H7 (cell line): ENCODE measurements at regions not wholly inside any gene's neighbourhood (a gene's known extent, or its start where the extent isn't known, plus 50 kb on each side); places are given as distances from the start of the nearest gene placed in this dataset.

Source experiments
- DNase-seq: peaks from one replicate; pipeline ENCODE4 v3.0.0; 2012
- H3K27me3 ChIP-seq: 2 replicates; pipeline ENCODE4 v1.6.0; 2011; ENCODE audit warnings: mild to moderate bottlenecking, low read length; ENCODE audit not compliant: control insufficient read depth, insufficient read depth
- H3K36me3 ChIP-seq: replicated peaks from 2 replicates; pipeline ENCODE4 v1.5.1; 2011; ENCODE audit warnings: low read length; ENCODE audit not compliant: control insufficient read depth, insufficient read depth
- H3K4me3 ChIP-seq: 2 replicates; pipeline ENCODE4 v1.5.1; 2011; ENCODE audit warnings: low read depth, mild to moderate bottlenecking, control low read depth, low read length, moderate library complexity; ENCODE audit not compliant: insufficient read depth

GRCh38 chr20:52518735-52519134, 327.2 kb upstream of the ZFP64 start:
- no peak for DNase-seq
- H3K4me3 ChIP-seq, result no peak overlapping the region
- no peaks in the 10 kb centered on the region for H3K27me3 ChIP-seq
- no peaks in the 10 kb centered on the region for H3K36me3 ChIP-seq

- Histone ChIP-seq H3K4me3 (no peak overlapping the region), H3K27me3 (no peaks in the 10 kb centered on the region), H3K36me3 (no peaks in the 10 kb centered on the region)
- DNase-seq, result no peak
Measured at GRCh38 chr20:52515877-52516276, 324.3 kb upstream of the ZFP64 start.

GRCh38 chr20:52500157-52500556, 308.6 kb upstream of the ZFP64 start:
- no peaks in the 10 kb centered on the region for H3K27me3 ChIP-seq
- H3K36me3 ChIP-seq, result no peaks in the 10 kb centered on the region
- no peak for DNase-seq
- H3K4me3 ChIP-seq, result no peak overlapping the region

GRCh38 chr20:52497731-52498130, 306.2 kb upstream of the ZFP64 start:
- no peak overlapping the region for H3K4me3 ChIP-seq
- no peaks in the 10 kb centered on the region for H3K36me3 ChIP-seq
- H3K27me3 ChIP-seq, result no peaks in the 10 kb centered on the region
- no peak for DNase-seq

GRCh38 chr20:52496191-52496590, 304.6 kb upstream of the ZFP64 start:
- Histone ChIP-seq H3K4me3 (no peak overlapping the region), H3K36me3 (no peaks in the 10 kb centered on the region), H3K27me3 (no peaks in the 10 kb centered on the region)
- no peak for DNase-seq

- no peak overlapping the region for H3K4me3 ChIP-seq
- DNase-seq, result no peak
- H3K27me3 ChIP-seq, result no peaks in the 10 kb centered on the region
- no peaks in the 10 kb centered on the region for H3K36me3 ChIP-seq
Measured at GRCh38 chr20:52494244-52494643, 302.7 kb upstream of the ZFP64 start.

DNA sequence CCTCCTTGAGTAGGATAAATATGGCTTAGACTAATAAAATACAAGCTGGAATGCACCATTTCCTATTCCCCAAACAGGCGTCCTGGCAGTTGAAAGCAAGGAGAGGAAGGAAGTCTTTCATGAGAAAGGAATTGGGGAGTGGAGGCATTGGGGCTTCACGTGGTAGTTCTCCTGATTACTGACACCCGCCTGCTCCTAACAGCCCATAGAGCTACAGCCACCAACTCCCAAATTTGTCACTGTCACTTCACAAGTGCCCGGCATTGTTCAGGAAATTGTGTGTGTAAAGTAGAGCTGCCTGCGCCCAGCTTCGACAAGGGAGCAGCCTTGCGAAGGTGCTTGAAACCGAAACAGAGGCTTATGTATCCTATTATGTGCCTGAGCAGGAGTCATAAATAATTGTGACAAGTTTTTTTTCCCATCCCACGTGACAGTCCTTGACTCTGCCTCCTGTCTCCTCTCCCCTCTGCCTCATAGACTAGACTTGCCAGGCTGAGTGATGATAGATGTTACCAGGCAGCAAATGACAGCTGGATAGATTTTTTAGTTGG, 301.7 kb upstream of the ZFP64 start:
- no peak for DNase-seq
- Histone ChIP-seq H3K27me3 (no peaks in the 10 kb centered on the region), H3K36me3 (no peaks in the 10 kb centered on the region), H3K4me3 (no peak overlapping the region)

- Histone ChIP-seq H3K36me3 (no peaks in the 10 kb centered on the region), H3K4me3 (no peak overlapping the region), H3K27me3 (no peaks in the 10 kb centered on the region)
- no peak for DNase-seq
Measured at GRCh38 chr20:52490711-52491430, 299.3 kb upstream of the ZFP64 start.

GRCh38 chr20:52484438-52484837, 292.9 kb upstream of the ZFP64 start:
- no peak for DNase-seq
- Histone ChIP-seq H3K27me3 (no peaks in the 10 kb centered on the region), H3K4me3 (no peak overlapping the region), H3K36me3 (no peaks in the 10 kb centered on the region)

- H3K4me3 ChIP-seq, result no peak overlapping the region
- no peaks in the 10 kb centered on the region for H3K27me3 ChIP-seq
- DNase-seq, result no peak
- H3K36me3 ChIP-seq, result no peaks in the 10 kb centered on the region
Measured at GRCh38 chr20:52483382-52483781, 291.8 kb upstream of the ZFP64 start.

- no peak for DNase-seq
- Histone ChIP-seq H3K4me3 (no peak overlapping the region), H3K36me3 (no peaks in the 10 kb centered on the region), H3K27me3 (no peaks in the 10 kb centered on the region)
Measured at GRCh38 chr20:52482044-52482443, 290.5 kb upstream of the ZFP64 start.

DNA sequence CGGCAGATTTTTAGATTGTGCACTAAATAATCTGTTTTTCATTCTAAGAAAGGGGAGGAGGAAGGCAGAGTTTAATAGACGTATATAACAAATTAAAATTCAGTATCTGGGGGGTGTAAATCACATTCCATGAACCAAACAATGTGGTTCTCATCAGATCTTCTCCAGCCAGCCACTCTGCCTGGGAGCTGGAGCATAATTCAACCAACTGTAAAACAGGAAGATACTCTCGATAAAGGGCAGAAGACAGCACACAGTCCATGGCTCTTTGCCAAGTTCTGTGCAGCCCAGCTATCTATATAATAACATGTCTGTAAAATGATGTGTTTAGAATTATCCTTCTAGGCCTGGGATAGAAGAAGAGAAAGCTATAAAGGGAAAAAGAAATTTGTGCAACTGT, 289.9 kb upstream of the ZFP64 start:
- Histone ChIP-seq H3K4me3 (no peak overlapping the region), H3K36me3 (no peaks in the 10 kb centered on the region), H3K27me3 (no peaks in the 10 kb centered on the region)
- DNase-seq, result no peak

DNA sequence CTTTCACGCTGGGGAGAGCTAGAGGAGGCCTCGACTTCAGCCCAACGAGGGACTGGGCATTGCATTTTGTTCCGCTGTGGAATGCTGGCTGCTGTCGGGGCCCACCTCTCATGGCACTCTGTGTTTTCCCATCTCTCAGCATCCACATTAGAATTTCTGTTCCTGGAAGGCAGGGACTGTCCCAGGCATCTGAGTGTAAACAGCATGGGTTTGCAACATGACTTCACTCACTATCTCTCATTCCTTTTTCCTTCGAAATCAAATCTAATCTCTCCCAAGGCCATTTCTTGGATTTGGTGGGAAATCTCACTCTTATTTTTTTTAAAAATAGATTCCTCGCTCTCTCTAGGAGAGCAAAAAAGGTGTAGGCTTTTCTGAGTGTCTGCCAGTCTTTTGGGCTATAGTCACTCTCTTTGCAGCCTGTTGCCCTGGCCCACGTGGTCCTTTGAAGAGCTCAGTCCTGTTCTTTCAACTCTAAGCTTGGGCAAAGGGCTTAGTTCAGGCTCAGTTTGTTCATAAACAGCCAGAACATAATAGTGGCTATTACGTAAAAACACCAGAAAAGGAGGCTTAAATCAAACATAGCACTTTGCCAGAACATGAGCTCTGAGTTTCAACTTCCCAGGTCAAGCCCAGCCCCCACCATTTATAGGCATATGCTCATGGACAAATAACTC, 284.6 kb upstream of the ZFP64 start:
- Histone ChIP-seq H3K36me3 (no peaks in the 10 kb centered on the region), H3K27me3 (no peaks in the 10 kb centered on the region), H3K4me3 (no peak overlapping the region)
- no peak for DNase-seq

DNA sequence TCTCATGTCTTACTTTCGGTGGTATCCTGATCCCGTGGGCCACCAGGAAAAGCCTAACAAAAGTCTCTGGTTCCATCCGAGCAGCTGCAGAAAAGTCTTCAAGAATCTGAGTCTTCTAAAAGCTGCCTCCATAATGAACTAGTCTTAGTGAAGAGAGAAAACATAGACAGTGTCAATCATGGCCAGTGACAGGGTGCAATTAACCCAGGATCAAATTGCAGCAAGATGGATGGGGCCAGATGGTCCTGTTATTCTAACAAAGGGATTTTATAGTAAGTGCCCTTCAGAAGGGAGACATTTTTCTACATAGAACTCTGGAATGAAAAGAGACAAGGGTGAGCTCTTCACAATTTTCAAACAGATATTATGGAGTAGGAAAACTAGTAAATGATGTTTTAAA, 281.6 kb upstream of the ZFP64 start:
- no peak for DNase-seq
- H3K27me3 ChIP-seq, result no peaks in the 10 kb centered on the region
- no peak overlapping the region for H3K4me3 ChIP-seq
- no peaks in the 10 kb centered on the region for H3K36me3 ChIP-seq

DNA sequence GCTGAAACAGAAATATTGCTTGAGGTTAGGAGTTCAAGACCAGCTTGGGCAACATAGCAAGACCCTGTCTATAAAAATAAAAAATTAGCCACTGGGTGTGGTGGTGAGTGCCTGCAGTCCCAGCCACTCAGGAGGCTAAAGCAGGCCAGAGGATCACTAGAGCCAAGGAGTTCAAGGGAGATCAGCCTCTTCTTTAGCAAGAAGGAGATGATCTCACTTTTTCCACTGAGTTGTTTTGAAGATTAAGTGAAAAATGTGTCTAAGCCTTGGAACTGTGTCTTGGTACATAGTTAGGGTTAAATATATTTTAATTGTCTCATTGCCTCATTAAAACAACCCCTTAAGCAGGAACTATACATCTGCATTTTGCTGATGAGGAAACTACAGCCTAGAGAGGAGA, 279.0 kb upstream of the ZFP64 start:
- Histone ChIP-seq H3K36me3 (no peaks in the 10 kb centered on the region), H3K4me3 (no peak overlapping the region), H3K27me3 (no peaks in the 10 kb centered on the region)
- DNase-seq, result no peak
